ENCODE measurements at regions not wholly inside any gene's neighbourhood (a gene's known extent, or its start where the extent isn't known, plus 50 kb on each side); places are given as distances from the start of the nearest gene placed in this dataset.

GRCh38 chr3:182671942-182672341, 121.4 kb upstream of the ATP11B start:
- H3K27ac Mint-ChIP-seq: no peak overlapping the region
- no peaks in the 10 kb centered on the region for H3K36me3 Mint-ChIP-seq (ENCODE audit: low read depth)

GRCh38 chr3:182673336-182673735, 120.0 kb upstream of the ATP11B start:
- H3K27me3 Mint-ChIP-seq (ENCODE audit: low read depth): peaks cover 4% of the 10 kb centered on the region
- H3K4me1 Mint-ChIP-seq: no peaks in the 10 kb centered on the region
- TF ChIP-seq CTCF (IDR thresholded peaks at IDR 0.05; ENCODE audit: unreplicated experiment in 3 of 3): no peak
- no peak overlapping the region for H3K27ac Mint-ChIP-seq
- no peaks in the 10 kb centered on the region for H3K36me3 Mint-ChIP-seq (ENCODE audit: low read depth)
- H3K9me3 Mint-ChIP-seq: peaks cover 2% of the 10 kb centered on the region
- no peak overlapping the region for H3K4me3 Mint-ChIP-seq

More at GRCh38 chr3:182671942-182672341, 121.4 kb upstream of the ATP11B start:
- Mint-ChIP-seq H3K9me3 (peaks cover 2% of the 10 kb centered on the region), H3K27me3 (ENCODE audit: low read depth) (peaks cover 4% of the 10 kb centered on the region), H3K4me1 (no peaks in the 10 kb centered on the region), H3K4me3 (no peak overlapping the region)
- TF ChIP-seq CTCF (IDR thresholded peaks at IDR 0.05; ENCODE audit: unreplicated experiment in 3 of 3): no peak

DNA sequence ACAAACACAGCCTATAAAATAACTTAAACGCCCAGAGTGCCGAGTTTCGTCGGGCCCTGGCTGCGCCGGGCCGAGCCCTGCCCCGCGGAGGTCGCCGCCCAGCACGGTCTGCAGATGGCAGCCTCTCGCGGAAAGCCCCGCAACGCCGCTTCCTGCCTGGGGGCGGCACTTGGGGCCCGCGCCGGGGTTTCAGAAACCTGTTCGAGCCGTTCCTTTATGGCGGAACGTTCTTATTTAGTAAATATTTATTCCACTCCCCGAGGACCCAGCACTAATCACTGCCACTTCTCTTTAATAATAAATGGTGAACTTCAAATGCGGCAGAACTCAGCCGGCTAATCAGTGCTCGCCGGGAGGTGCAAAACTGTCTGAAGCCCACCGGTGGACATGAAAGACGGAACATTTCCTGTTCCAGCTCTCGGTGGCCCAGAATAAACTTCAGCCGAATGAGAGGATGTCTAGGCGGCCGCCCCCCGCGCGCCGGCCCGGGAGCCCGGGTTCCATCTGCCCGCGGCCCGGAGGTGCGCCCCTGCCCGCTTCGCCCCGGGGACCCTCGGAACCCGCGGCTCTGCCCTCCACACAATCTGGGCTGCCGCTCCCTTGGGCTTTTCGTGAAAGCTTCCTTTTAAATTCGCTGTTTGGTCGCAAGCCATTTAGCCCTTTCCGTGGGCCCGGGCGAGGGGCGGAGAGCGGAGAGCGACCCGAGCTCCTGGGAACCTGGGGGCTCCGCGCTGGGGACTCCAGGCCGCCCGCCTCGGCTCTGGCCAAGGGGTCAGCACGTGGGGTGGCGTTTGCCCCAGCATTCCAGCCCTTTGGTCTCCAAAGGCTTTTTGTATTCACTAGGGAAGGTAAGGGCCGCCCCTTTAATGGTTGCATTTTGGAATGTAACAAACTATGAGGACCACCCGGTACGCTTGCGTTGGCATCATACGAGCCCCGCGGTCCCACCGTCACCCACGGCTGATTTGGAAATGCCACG, 110.8 kb upstream of the ATP11B start:
- peaks cover 38% of the 10 kb centered on the region for H3K27me3 Mint-ChIP-seq (ENCODE audit: low read depth)

GRCh38 chr3:182683453-182683852, 109.9 kb upstream of the ATP11B start:
- H3K4me1 Mint-ChIP-seq: peaks cover 6% of the 10 kb centered on the region
- H3K36me3 Mint-ChIP-seq (ENCODE audit: low read depth): no peaks in the 10 kb centered on the region
- peak; percentile 91 for TF ChIP-seq CTCF (IDR thresholded peaks at IDR 0.05; ENCODE audit: unreplicated experiment in 3 of 3)
- H3K27me3 Mint-ChIP-seq (ENCODE audit: low read depth): peaks cover 39% of the 10 kb centered on the region
- peak overlapping the region; percentile 75 to 85 (median 79) for H3K4me3 Mint-ChIP-seq
- H3K9me3 Mint-ChIP-seq: no peaks in the 10 kb centered on the region
- H3K27ac Mint-ChIP-seq: peak overlapping the region; percentile 18 to 72 (median 70)

More for the DNA sequence above, 110.8 kb upstream of the ATP11B start:
- Mint-ChIP-seq H3K9me3 (no peaks in the 10 kb centered on the region), H3K36me3 (ENCODE audit: low read depth) (no peaks in the 10 kb centered on the region), H3K4me1 (peaks cover 6% of the 10 kb centered on the region), H3K27ac (peak overlapping the region; percentile 18 to 83 (median 67)), H3K4me3 (peak overlapping the region; percentile 75 to 88 (median 79))
- peak; percentile 27 to 50 (median 40) for TF ChIP-seq CTCF (IDR thresholded peaks at IDR 0.05; ENCODE audit: unreplicated experiment in 3 of 3)

DNA sequence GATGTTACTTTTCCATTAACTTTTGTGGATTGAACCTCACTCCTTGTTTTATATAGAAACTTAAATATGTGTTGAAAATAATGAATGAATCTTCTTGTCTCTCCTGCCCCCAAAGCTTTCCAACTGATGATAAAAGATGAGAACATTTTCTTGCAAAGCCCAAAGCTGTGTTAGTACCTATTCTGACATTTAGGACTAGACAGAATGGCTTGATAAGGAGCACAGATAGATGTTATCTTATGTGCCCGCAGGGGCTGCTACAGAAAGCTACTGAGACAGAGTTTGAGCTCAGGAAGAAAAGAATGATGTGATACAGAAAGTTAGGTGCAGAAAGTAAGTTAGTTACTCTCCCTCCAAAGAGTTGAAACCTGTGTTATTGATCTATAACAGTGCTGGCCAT, 109.4 kb upstream of the ATP11B start:
- Mint-ChIP-seq H3K4me1 (peaks cover 6% of the 10 kb centered on the region), H3K36me3 (ENCODE audit: low read depth) (no peaks in the 10 kb centered on the region)

More for the DNA sequence above, 109.4 kb upstream of the ATP11B start:
- TF ChIP-seq CTCF (IDR thresholded peaks at IDR 0.05; ENCODE audit: unreplicated experiment in 3 of 3): no peak
- peak overlapping the region in 2 of 3 experiments; percentile 75 to 85 for H3K4me3 Mint-ChIP-seq
- H3K9me3 Mint-ChIP-seq: no peaks in the 10 kb centered on the region
- H3K27ac Mint-ChIP-seq: peak overlapping the region; percentile 18 to 72 (median 70)
- H3K27me3 Mint-ChIP-seq (ENCODE audit: low read depth): peaks cover 39% of the 10 kb centered on the region
